Esophagus squamous epithelium (tissue), 5 donors: ENCODE measurements at regions not wholly inside any gene's neighbourhood (a gene's known extent, or its start where the extent isn't known, plus 50 kb on each side); places are given as distances from the start of the nearest gene placed in this dataset.

ENCODE experiments used
- DNase-seq: peaks from one replicate; lab custom pipeline; 2025; lab: John Stamatoyannopoulos, UW
- H3K27ac ChIP-seq, 4 donors: fragments of 200-600 bp; sonication (generic); one replicate each; pipeline ENCODE4 v1.5.1; 2016 to 2019; ENCODE audit warnings: mild to moderate bottlenecking in 1 of 4
- H3K27me3 ChIP-seq, 4 donors: fragments of 200-600 bp; sonication (generic); 1 replicate in 3 of 4; 2 replicates in 1 of 4; pipeline versions ENCODE4 v1.5.1 to v1.6.0; 2017 to 2021; ENCODE audit warnings: antibody characterized with exemption in 1 of 4
- H3K36me3 ChIP-seq, 3 donors: fragments of 200-600 bp; sonication (generic); one replicate each; pipeline ENCODE4 v1.5.1; 2016 to 2019
- H3K4me1 ChIP-seq, 3 donors: fragments of 200-600 bp; sonication (generic); one replicate each; pipeline ENCODE4 v1.5.1; 2017 to 2019
- H3K4me3 ChIP-seq, 4 donors: fragments of 200-600 bp; sonication (generic); 1 replicate in 3 of 4; 2 replicates in 1 of 4; pipeline ENCODE4 v1.5.1; 2016 to 2019; ENCODE audit warnings: mild to moderate bottlenecking in 2 of 4, moderate library complexity in 1 of 4
- H3K9me3 ChIP-seq, 3 donors: fragments of 200-600 bp; sonication (generic); one replicate each; pipeline ENCODE4 v1.5.1; 2016 to 2019
- CTCF ChIP-seq, 6 experiments: fragments of 450-650 bp in 4 of 6; fragments of 200-600 bp in 2 of 6; sonication (generic) in 2 of 6; IDR thresholded peaks; one replicate each; pipeline ENCODE4 v1.5.1; 2016 to 2019; ENCODE audit warnings: antibody characterized with exemption in 6 of 6, mild to moderate bottlenecking in 4 of 6, moderate library complexity in 4 of 6
- POLR2A ChIP-seq, 4 donors: fragments of 450-650 bp; IDR thresholded peaks; one replicate each; pipeline ENCODE4 v1.6.1; 2017; ENCODE audit warnings: antibody characterized with exemption in 4 of 4, mild to moderate bottlenecking in 4 of 4, moderate library complexity in 3 of 4
- WGBS, 2 donors: methylation state at CpG; one replicate each; pipeline ENCODE4 v1.1.5; 2018; 5-methylcytosine and 5-hydroxymethylcytosine counted together
- intact Hi-C: fragments of 100-400 bp; cut with DNase I; formaldehyde crosslinking; loops from one replicate; pipeline ENCODE4 v1.15.0; 2022
- donor health status: DM: yes; HTN: yes; CAD: no.

GRCh38 chr6:4470698-4471210 is 305.4 kb upstream of the CDYL start:
- 84 to 85% methylated on average over 5 to 7 of the region's 7 CpGs for WGBS, 2 donors
- DNase-seq, result no peak
- H3K27me3 ChIP-seq, result peaks cover 0 to 2% (median 0%) of the 10 kb centered on the region in 4 donors

GRCh38 chr6:4466769-4467480 is 309.3 kb upstream of the CDYL start:
- Histone ChIP-seq H3K4me3 (no peak overlapping the region), H3K4me1 (peaks cover 0 to 17% (median 0%) of the 10 kb centered on the region in 3 donors), H3K27me3 (peaks cover 0 to 16% (median 0%) of the 10 kb centered on the region in 4 donors), H3K9me3 (peaks cover 0 to 12% (median 0%) of the 10 kb centered on the region in 3 donors), H3K27ac (no peak overlapping the region), H3K36me3 (no peaks in the 10 kb centered on the region)
- DNase-seq, result no peak
- WGBS, 2 donors, result 71 to 81% methylated on average over 9 of the region's 9 CpGs
- TF ChIP-seq POLR2A (IDR thresholded peaks at IDR 0.05) (no peak), CTCF (IDR thresholded peaks at IDR 0.05) (no peak)
- intact Hi-C loops, result no loop called here

More at GRCh38 chr6:4470698-4471210, 305.4 kb upstream of the CDYL start:
- Histone ChIP-seq H3K36me3 (no peaks in the 10 kb centered on the region), H3K4me1 (peaks cover 0 to 17% (median 0%) of the 10 kb centered on the region in 3 donors), H3K9me3 (peaks cover 0 to 17% (median 0%) of the 10 kb centered on the region in 3 donors), H3K27ac (no peak overlapping the region), H3K4me3 (no peak overlapping the region)
- intact Hi-C loops, result no loop called here
- no peak for TF ChIP-seq CTCF (IDR thresholded peaks at IDR 0.05)
- no peak for TF ChIP-seq POLR2A (IDR thresholded peaks at IDR 0.05)

GRCh38 chr6:4466261-4466660 is 309.9 kb upstream of the CDYL start:
- DNase-seq, result no peak
- Histone ChIP-seq H3K9me3 (peaks cover 0 to 5% (median 0%) of the 10 kb centered on the region in 3 donors), H3K36me3 (no peaks in the 10 kb centered on the region), H3K27ac (no peak overlapping the region), H3K4me1 (peaks cover 0 to 19% (median under 1%) of the 10 kb centered on the region in 3 donors), H3K4me3 (no peak overlapping the region), H3K27me3 (peaks cover 0 to 16% (median 0%) of the 10 kb centered on the region in 4 donors)
- 14 to 18% methylated on average over 7 of the region's 7 CpGs for WGBS, 2 donors
- TF ChIP-seq CTCF (IDR thresholded peaks at IDR 0.05) (no peak), POLR2A (IDR thresholded peaks at IDR 0.05) (no peak)
- intact Hi-C loops, result no loop called here

GRCh38 chr6:4464638-4465037 is 311.6 kb upstream of the CDYL start:
- Histone ChIP-seq H3K27me3 (peaks cover 0 to 16% (median 0%) of the 10 kb centered on the region in 4 donors), H3K4me1 (peaks cover 0 to 35% (median 13%) of the 10 kb centered on the region in 3 donors), H3K27ac (no peak overlapping the region), H3K9me3 (no peaks in the 10 kb centered on the region), H3K4me3 (no peak overlapping the region), H3K36me3 (no peaks in the 10 kb centered on the region)
- 100% methylated on average over 2 of the region's 2 CpGs for WGBS, 2 donors
- no peak for TF ChIP-seq CTCF (IDR thresholded peaks at IDR 0.05)
- TF ChIP-seq POLR2A (IDR thresholded peaks at IDR 0.05), result no peak
- intact Hi-C loops, result no loop called here
- DNase-seq, result no peak

- Histone ChIP-seq H3K9me3 (no peaks in the 10 kb centered on the region), H3K27ac (no peak overlapping the region), H3K4me3 (no peak overlapping the region), H3K36me3 (no peaks in the 10 kb centered on the region), H3K4me1 (peaks cover 3 to 45% (median 14%) of the 10 kb centered on the region in 3 donors), H3K27me3 (peaks cover 0 to 16% (median 0%) of the 10 kb centered on the region in 4 donors)
- TF ChIP-seq POLR2A (IDR thresholded peaks at IDR 0.05), result no peak
- TF ChIP-seq CTCF (IDR thresholded peaks at IDR 0.05), result no peak
- intact Hi-C loops, result no loop called here
- no peak for DNase-seq
- 83 to 88% methylated on average over 1 of the region's 1 CpG for WGBS, 2 donors
Observed at GRCh38 chr6:4463236-4463635, 313.0 kb upstream of the CDYL start.
